Lung (tissue), 11 donors: ENCODE measurements at regions not wholly inside any gene's neighbourhood (a gene's known extent, or its start where the extent isn't known, plus 50 kb on each side); places are given as distances from the start of the nearest gene placed in this dataset.

ENCODE experiments used
- ATAC-seq: fragments of 200-7000 bp; cut with Tn5 transposase; one replicate; pipeline ENCODE4 v1.9.1; 2020; ENCODE audit warnings: moderate number of reproducible peaks; ENCODE audit not compliant: insufficient read depth, low FRiP score
- DNase-seq, 3 donors: peaks; one replicate each; pipeline ENCODE4 v3.0.0-alpha.2; 2013 to 2017
- H3K27ac ChIP-seq, 2 donors: one replicate each; pipeline ENCODE4 v1.5.1; 2013; ENCODE audit warnings: mild to moderate bottlenecking in 2 of 2, moderate library complexity in 2 of 2, control low read depth in 1 of 2, inconsistent platforms in 1 of 2, low read depth in 1 of 2, low read length in 1 of 2
- H3K27me3 ChIP-seq, 3 donors: one replicate each; pipeline ENCODE4 v1.5.1; 2013; ENCODE audit warnings: low read length in 2 of 3; ENCODE audit not compliant: control insufficient read depth in 3 of 3, insufficient read depth in 3 of 3
- H3K36me3 ChIP-seq, 4 donors: one replicate each; pipeline ENCODE4 v1.5.1; 2013; ENCODE audit warnings: low read length in 4 of 4, mild to moderate bottlenecking in 1 of 4, moderate library complexity in 1 of 4; ENCODE audit not compliant: control insufficient read depth in 4 of 4, insufficient read depth in 4 of 4
- H3K4me1 ChIP-seq, 5 donors: one replicate each; pipeline ENCODE4 v1.5.1; 2013; ENCODE audit warnings: low read length in 5 of 5, mild to moderate bottlenecking in 2 of 5, moderate library complexity in 1 of 5; ENCODE audit not compliant: control insufficient read depth in 5 of 5, insufficient read depth in 5 of 5
- H3K4me3 ChIP-seq: one replicate; pipeline ENCODE4 v1.5.1; 2013; ENCODE audit warnings: mild to moderate bottlenecking, control low read depth, moderate library complexity
- H3K9ac ChIP-seq, 2 donors: one replicate each; pipeline ENCODE4 v1.5.1; 2013; ENCODE audit warnings: low read length in 2 of 2, control low read depth in 1 of 2; ENCODE audit not compliant: insufficient read depth in 1 of 2
- H3K9me3 ChIP-seq, 4 donors: one replicate each; pipeline ENCODE4 v1.5.1; 2013; ENCODE audit warnings: low read length in 3 of 4, mild to moderate bottlenecking in 1 of 4, moderate library complexity in 1 of 4; ENCODE audit not compliant: control insufficient read depth in 4 of 4, insufficient read depth in 3 of 4
- CTCF ChIP-seq: IDR thresholded peaks from 2 replicates; pipeline ENCODE4 v1.5.1; 2012; ENCODE audit warnings: mild to moderate bottlenecking; ENCODE audit errors: control extremely low read depth, extremely low read depth
- WGBS, 2 donors: extraction: QIAGEN DNeasy Blood & Tissue Kit; methylation state at CpG; one replicate each; pipeline ENCODE4 v1.1.7; 2013; 5-methylcytosine and 5-hydroxymethylcytosine counted together
- donor health status: control.
- donor health status: control.
- donor health status: Bipolar disorder and iron deficiency.
- donor health status: healthy.
- donor health status: DM: yes; HTN: yes; CAD: no.

DNA sequence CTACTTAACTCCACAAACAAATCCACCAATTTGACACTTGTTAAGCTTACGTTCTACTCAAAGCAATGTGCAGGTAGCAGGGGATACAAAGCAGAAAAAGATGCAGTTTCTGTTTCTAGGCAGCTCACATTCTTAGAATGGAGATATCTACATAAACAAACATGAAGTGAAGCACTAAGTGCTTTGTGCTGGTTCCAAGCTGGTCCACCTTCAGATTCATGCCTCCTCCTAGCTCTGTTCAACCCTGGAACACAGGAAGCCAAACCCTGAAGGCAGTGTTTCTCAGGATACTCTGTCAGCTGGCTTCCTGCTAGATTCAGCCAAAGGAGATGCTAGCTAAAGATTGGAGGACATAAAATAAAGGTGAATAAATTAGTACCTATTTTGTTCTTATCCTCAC is 55.3 kb upstream of the NOL4 start:
- no peaks in the 10 kb centered on the region for H3K9me3 ChIP-seq
- H3K27me3 ChIP-seq: no peaks in the 10 kb centered on the region
- H3K36me3 ChIP-seq: no peaks in the 10 kb centered on the region
- no peak for DNase-seq
- no peak for TF ChIP-seq CTCF
- no peak overlapping the region for H3K9ac ChIP-seq
- H3K27ac ChIP-seq: no peak overlapping the region
- ATAC-seq: no peak
- WGBS, 2 donors: 74 to 80% methylated on average over 1 of the region's 1 CpG
- H3K4me3 ChIP-seq: no peak overlapping the region
- no peaks in the 10 kb centered on the region for H3K4me1 ChIP-seq

DNA sequence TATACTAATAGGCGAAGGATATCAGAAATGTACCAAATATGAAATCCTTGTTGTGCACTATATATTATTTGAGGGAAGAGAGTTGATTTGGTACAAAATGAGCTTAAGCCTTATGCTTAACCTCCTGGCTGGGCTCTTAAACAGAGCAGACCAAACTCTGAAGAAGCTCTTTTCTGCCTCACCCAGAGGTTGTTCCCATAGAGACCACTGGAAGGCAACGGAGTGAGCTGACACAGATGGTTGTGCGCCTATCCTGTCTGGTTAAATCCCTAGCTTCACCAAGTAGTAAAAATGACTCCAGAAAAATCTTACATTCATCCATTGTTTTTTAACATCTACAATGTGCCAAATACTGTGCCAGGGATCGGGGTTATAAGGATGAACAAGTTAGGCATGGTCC is 55.9 kb upstream of the NOL4 start:
- Histone ChIP-seq H3K36me3 (no peaks in the 10 kb centered on the region), H3K4me3 (no peak overlapping the region), H3K27ac (no peak overlapping the region), H3K27me3 (no peaks in the 10 kb centered on the region), H3K9me3 (no peaks in the 10 kb centered on the region), H3K4me1 (no peaks in the 10 kb centered on the region), H3K9ac (no peak overlapping the region)
- DNase-seq: no peak
- WGBS, 2 donors: 80 to 83% methylated on average over 4 of the region's 4 CpGs
- TF ChIP-seq CTCF: no peak
- no peak for ATAC-seq

GRCh38 chr18:34281290-34281689 is 56.6 kb upstream of the NOL4 start:
- DNase-seq: no peak
- Histone ChIP-seq H3K4me1 (no peaks in the 10 kb centered on the region), H3K27me3 (no peaks in the 10 kb centered on the region), H3K4me3 (no peak overlapping the region), H3K27ac (no peak overlapping the region), H3K9me3 (no peaks in the 10 kb centered on the region), H3K9ac (no peak overlapping the region), H3K36me3 (no peaks in the 10 kb centered on the region)
- ATAC-seq: no peak
- WGBS, 2 donors: 59 to 66% methylated on average over 2 of the region's 2 CpGs
- no peak for TF ChIP-seq CTCF

DNA sequence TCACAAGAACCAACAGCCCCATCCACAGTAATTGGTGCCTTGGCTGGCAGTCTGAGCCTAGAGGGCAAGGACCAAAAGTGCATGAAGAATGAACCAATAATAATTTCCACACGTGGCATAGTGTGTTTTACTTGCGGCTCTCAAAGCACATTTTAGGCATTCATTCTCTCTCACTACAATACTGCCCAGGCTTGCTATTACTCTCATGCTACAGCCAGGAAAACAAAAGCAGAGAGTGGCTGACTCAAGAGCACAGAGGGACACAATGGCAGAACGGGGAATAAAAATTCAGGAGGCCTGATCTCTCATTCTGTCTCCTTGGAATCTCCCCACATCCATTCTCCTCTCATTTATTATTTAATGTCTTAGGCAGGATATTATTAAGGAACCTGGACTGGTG is 57.0 kb upstream of the NOL4 start:
- H3K27me3 ChIP-seq: no peaks in the 10 kb centered on the region
- H3K27ac ChIP-seq: no peak overlapping the region
- H3K9me3 ChIP-seq: peaks cover 0 to 2% (median 0%) of the 10 kb centered on the region in 4 donors
- DNase-seq: no peak
- no peak overlapping the region for H3K9ac ChIP-seq
- no peak for ATAC-seq
- 75 to 82% methylated on average over 3 of the region's 3 CpGs for WGBS, 2 donors
- no peaks in the 10 kb centered on the region for H3K4me1 ChIP-seq
- H3K36me3 ChIP-seq: no peaks in the 10 kb centered on the region
- H3K4me3 ChIP-seq: no peak overlapping the region
- TF ChIP-seq CTCF: no peak
